Loucy (cell line): ENCODE measurements at regions not wholly inside any gene's neighbourhood (a gene's known extent, or its start where the extent isn't known, plus 50 kb on each side); places are given as distances from the start of the nearest gene placed in this dataset.

ENCODE experiments used
- EZH2phosphoT487 ChIP-seq: fragments of 200-600 bp; IDR thresholded peaks from 2 replicates; pipeline ENCODE4 v1.6.1; 2018; ENCODE audit warnings: antibody characterized with exemption, mild to moderate bottlenecking, moderate library complexity, borderline replicate concordance
- TF ChIP-seq, protein P1 (sequence below): fragments of 200-600 bp; sonication (generic); conservative IDR thresholded peaks from 2 replicates; pipeline ENCODE4 v1.5.1; 2014; ENCODE audit warnings: mild to moderate bottlenecking, antibody characterized with exemption, low read length

DNA sequence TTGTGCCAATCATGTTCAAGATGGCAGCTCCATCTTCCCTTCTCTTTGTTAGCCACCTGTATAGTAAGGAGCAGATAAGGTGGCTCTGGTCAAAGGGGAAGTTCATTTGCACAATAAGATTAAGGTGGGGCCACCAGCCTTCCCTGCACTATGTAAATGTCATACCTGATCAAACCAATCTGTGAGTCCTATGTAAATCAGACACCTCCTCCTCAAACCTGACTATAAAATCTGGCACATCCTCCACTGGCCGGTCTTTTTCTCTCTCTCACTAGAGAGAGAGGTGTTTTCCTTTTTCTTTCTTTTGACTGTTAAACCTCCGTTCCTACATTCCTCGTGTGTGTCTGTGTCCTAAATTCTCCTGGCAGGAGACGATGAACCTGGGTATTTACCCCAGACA lies 572.5 kb upstream of the AADAT start:
- TF ChIP-seq, protein P1, sequence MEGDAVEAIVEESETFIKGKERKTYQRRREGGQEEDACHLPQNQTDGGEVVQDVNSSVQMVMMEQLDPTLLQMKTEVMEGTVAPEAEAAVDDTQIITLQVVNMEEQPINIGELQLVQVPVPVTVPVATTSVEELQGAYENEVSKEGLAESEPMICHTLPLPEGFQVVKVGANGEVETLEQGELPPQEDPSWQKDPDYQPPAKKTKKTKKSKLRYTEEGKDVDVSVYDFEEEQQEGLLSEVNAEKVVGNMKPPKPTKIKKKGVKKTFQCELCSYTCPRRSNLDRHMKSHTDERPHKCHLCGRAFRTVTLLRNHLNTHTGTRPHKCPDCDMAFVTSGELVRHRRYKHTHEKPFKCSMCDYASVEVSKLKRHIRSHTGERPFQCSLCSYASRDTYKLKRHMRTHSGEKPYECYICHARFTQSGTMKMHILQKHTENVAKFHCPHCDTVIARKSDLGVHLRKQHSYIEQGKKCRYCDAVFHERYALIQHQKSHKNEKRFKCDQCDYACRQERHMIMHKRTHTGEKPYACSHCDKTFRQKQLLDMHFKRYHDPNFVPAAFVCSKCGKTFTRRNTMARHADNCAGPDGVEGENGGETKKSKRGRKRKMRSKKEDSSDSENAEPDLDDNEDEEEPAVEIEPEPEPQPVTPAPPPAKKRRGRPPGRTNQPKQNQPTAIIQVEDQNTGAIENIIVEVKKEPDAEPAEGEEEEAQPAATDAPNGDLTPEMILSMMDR = no peak
- no peak for TF ChIP-seq EZH2phosphoT487
